Heart left ventricle (tissue), 16 donors: ENCODE measurements at regions not wholly inside any gene's neighbourhood (a gene's known extent, or its start where the extent isn't known, plus 50 kb on each side); places are given as distances from the start of the nearest gene placed in this dataset.

ENCODE experiments used
- ATAC-seq, 4 donors: fragments of 200-7000 bp; cut with Tn5 transposase; one replicate each; pipeline ENCODE4 v1.9.1; 2020 to 2022; ENCODE audit warnings: moderate library complexity in 4 of 4, mild to moderate bottlenecking in 3 of 4, moderate number of reproducible peaks in 1 of 4
- DNase-seq, 5 donors: peaks; one replicate each; pipeline ENCODE4 v3.0.0-alpha.2; 2020
- H3K27ac ChIP-seq, 12 donors: fragments of 200-600 bp; sonication (generic) in 4 of 12; one replicate each; pipeline versions ENCODE4 v1.5.0 to v1.8.0; 2016 to 2022; ENCODE audit warnings: mild to moderate bottlenecking in 2 of 12
- H3K27me3 ChIP-seq, 9 donors: fragments of 200-600 bp; sonication (generic) in 2 of 9; one replicate each; pipeline versions ENCODE4 v1.5.1 to v1.8.0; 2016 to 2022; ENCODE audit warnings: mild to moderate bottlenecking in 3 of 9
- H3K36me3 ChIP-seq, 9 donors: fragments of 200-600 bp; sonication (generic) in 2 of 9; one replicate each; pipeline versions ENCODE4 v1.5.0 to v1.8.0; 2018 to 2022; ENCODE audit warnings: mild to moderate bottlenecking in 2 of 9
- H3K4me1 ChIP-seq, 12 donors: fragments of 200-600 bp; sonication (generic) in 4 of 12; one replicate each; pipeline versions ENCODE4 v1.5.0 to v1.8.0; 2016 to 2022; ENCODE audit warnings: mild to moderate bottlenecking in 3 of 12
- H3K4me3 ChIP-seq, 12 donors: fragments of 200-600 bp; sonication (generic) in 4 of 12; one replicate each; pipeline versions ENCODE4 v1.5.0 to v1.8.0; 2017 to 2022; ENCODE audit warnings: mild to moderate bottlenecking in 9 of 12, moderate library complexity in 4 of 12
- H3K9me3 ChIP-seq, 12 donors: fragments of 200-600 bp; sonication (generic) in 4 of 12; one replicate each; pipeline versions ENCODE4 v1.5.0 to v1.8.0; 2016 to 2022; ENCODE audit warnings: mild to moderate bottlenecking in 1 of 12
- CTCF ChIP-seq, 12 donors: fragments of 200-600 bp; sonication (generic) in 4 of 12; IDR thresholded peaks; one replicate each; pipeline versions ENCODE4 v1.5.0 to v1.8.0; 2018 to 2022; ENCODE audit warnings: antibody characterized with exemption in 12 of 12, mild to moderate bottlenecking in 5 of 12
- POLR2A ChIP-seq, 2 donors: fragments of 450-650 bp; IDR thresholded peaks; one replicate each; pipeline ENCODE4 v1.6.1; 2017; ENCODE audit warnings: antibody characterized with exemption in 2 of 2, mild to moderate bottlenecking in 2 of 2, moderate library complexity in 2 of 2
- WGBS, 4 donors: extraction: QIAGEN DNeasy Blood & Tissue Kit in 2 of 4; methylation state at CpG; one replicate each; pipeline versions ENCODE4 v1.1.5 to v1.1.7; 2013 to 2018; 5-methylcytosine and 5-hydroxymethylcytosine counted together
- intact Hi-C, 10 donors: fragments of 100-400 bp; cut with DNase I; formaldehyde crosslinking; loops; one replicate each; pipeline versions ENCODE4 v1.11.1 to v1.14.2; 2022
- donor health status: ischemic (EF 13 %, LVEDD 7.1; RV severe dilation, severe dysfunction).
- donor health status: healthy with polysubstance abuse.
- donor health status: DM: no; HTN: yes; CAD: no.
- donor health status: DM: no; HTN: no; CAD: no.
- donor health status: ischemic (EF 25% LVEDD 6.9; RV normal size, moderate dysfunction).
- donor health status: ischemic (EF 25% LVEDD 5.7; RV mildly dilated, moderate dysfunction).
- donor health status: healthy.
- donor health status: DM: yes; HTN: yes; CAD: no.
- donor health status: ischemic (EF 35%, LVEDD 5.7; RV mildly dilated, moderate dysfunction).
- donor health status: nonischemic (EF 11% LVEDD 7.7; RV severe dilation, severe dysfunction).
- donor health status: DM: yes; HTN: yes; CAD: no.
- donor health status: PGD.
- donor health status: ischemic (EF 29% LVEDD 5.4; RV normal size, mild dysfunction).
- donor health status: nonischemic (EF 23%, LVEDD 6.1; RV moderate dilation, normal function).

GRCh38 chr3:3333571-3333970, 154.1 kb upstream of the CRBN start:
- whole genome bisulfite sequencing, 4 donors, result 58 to 73% (median 65%) methylated on average over 2 of the region's 2 CpGs
- Histone ChIP-seq H3K36me3 (no peaks in the 10 kb centered on the region), H3K4me1 (no peaks in the 10 kb centered on the region), H3K9me3 (no peaks in the 10 kb centered on the region), H3K27me3 (no peaks in the 10 kb centered on the region), H3K4me3 (no peak overlapping the region), H3K27ac (no peak overlapping the region)
- DNase-seq (no peak), ATAC-seq (no peak)
- TF ChIP-seq POLR2A (IDR thresholded peaks at IDR 0.05) (no peak), CTCF (IDR thresholded peaks at IDR 0.05) (no peak)
- intact Hi-C loops, result no loop called here

GRCh38 chr3:3316521-3316920, 137.0 kb upstream of the CRBN start:
- Histone ChIP-seq H3K27me3 (no peaks in the 10 kb centered on the region), H3K4me3 (no peak overlapping the region), H3K36me3 (no peaks in the 10 kb centered on the region), H3K27ac (no peak overlapping the region), H3K9me3 (peaks cover 0 to 5% (median 0%) of the 10 kb centered on the region in 12 donors), H3K4me1 (no peaks in the 10 kb centered on the region)
- intact Hi-C loops, result no loop called here
- ATAC-seq, result no peak
- no peak for TF ChIP-seq CTCF (IDR thresholded peaks at IDR 0.05)
- TF ChIP-seq POLR2A (IDR thresholded peaks at IDR 0.05), result no peak
- whole genome bisulfite sequencing, 4 donors, result 37 to 42% (median 37%) methylated on average over 3 of the region's 3 CpGs
- DNase-seq, result no peak

GRCh38 chr3:3315846-3316245, 136.4 kb upstream of the CRBN start:
- Histone ChIP-seq H3K27me3 (no peaks in the 10 kb centered on the region), H3K36me3 (no peaks in the 10 kb centered on the region), H3K9me3 (peaks cover 0 to 5% (median 0%) of the 10 kb centered on the region in 12 donors), H3K4me1 (no peaks in the 10 kb centered on the region), H3K4me3 (no peak overlapping the region), H3K27ac (no peak overlapping the region)
- DNase-seq (no peak), ATAC-seq (no peak)
- TF ChIP-seq POLR2A (IDR thresholded peaks at IDR 0.05), result no peak
- no peak for TF ChIP-seq CTCF (IDR thresholded peaks at IDR 0.05)
- intact Hi-C loops, result no loop called here
- WGBS, 4 donors, result 78 to 88% (median 82%) methylated on average over 7 of the region's 7 CpGs

GRCh38 chr3:3309887-3310286, 130.4 kb upstream of the CRBN start:
- no peak for DNase-seq
- intact Hi-C loops, result no loop called here
- 54 to 76% (median 64%) methylated on average over 3 of the region's 3 CpGs for WGBS, 4 donors

GRCh38 chr3:3308809-3309208, 129.3 kb upstream of the CRBN start:
- WGBS, 4 donors, result 72 to 79% (median 76%) methylated on average over 3 of the region's 3 CpGs
- Histone ChIP-seq H3K36me3 (no peaks in the 10 kb centered on the region), H3K27ac (no peak overlapping the region), H3K4me1 (no peaks in the 10 kb centered on the region), H3K9me3 (no peaks in the 10 kb centered on the region), H3K27me3 (no peaks in the 10 kb centered on the region), H3K4me3 (no peak overlapping the region)
- DNase-seq (no peak), ATAC-seq (no peak)
- no peak for TF ChIP-seq CTCF (IDR thresholded peaks at IDR 0.05)
- TF ChIP-seq POLR2A (IDR thresholded peaks at IDR 0.05), result no peak
- intact Hi-C loops, result no loop called here

More at GRCh38 chr3:3309887-3310286, 130.4 kb upstream of the CRBN start:
- Histone ChIP-seq H3K36me3 (no peaks in the 10 kb centered on the region), H3K9me3 (no peaks in the 10 kb centered on the region), H3K4me1 (no peaks in the 10 kb centered on the region), H3K4me3 (no peak overlapping the region), H3K27me3 (no peaks in the 10 kb centered on the region), H3K27ac (no peak overlapping the region)
- ATAC-seq, result no peak
- TF ChIP-seq POLR2A (IDR thresholded peaks at IDR 0.05), result no peak
